ENCODE measurements at regions not wholly inside any gene's neighbourhood (a gene's known extent, or its start where the extent isn't known, plus 50 kb on each side); places are given as distances from the start of the nearest gene placed in this dataset.

DNA sequence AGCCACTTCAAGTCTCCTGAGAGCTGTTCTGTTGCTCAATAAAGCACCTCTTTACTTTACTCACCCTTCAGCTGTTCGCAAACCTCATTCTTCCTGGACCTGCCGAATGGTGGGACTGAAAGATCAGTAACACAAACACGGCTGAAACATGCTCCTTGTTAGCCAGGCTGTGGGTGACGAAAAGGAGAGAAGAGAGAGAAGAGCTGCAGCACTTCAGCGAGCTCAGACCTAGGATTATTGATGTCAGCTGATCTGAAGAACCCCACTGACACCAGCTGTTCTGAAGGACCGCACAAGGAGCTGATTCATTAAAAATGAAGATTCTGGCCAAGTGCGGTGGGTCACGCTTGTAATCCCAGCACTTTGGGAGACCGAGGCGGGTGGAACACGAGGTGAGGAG lies 2020.0 kb upstream of the ADGRL3 start:
- Mint-ChIP-seq H3K27ac (ENCODE audit: unreplicated experiment) (no peak overlapping the region), H3K27me3 (ENCODE audit: low read depth, unreplicated experiment) (no peaks in the 10 kb centered on the region), H3K36me3 (ENCODE audit: low read depth, unreplicated experiment) (no peaks in the 10 kb centered on the region), H3K9me3 (ENCODE audit: unreplicated experiment) (no peaks in the 10 kb centered on the region), H3K4me1 (ENCODE audit: low read depth, unreplicated experiment) (no peaks in the 10 kb centered on the region), H3K4me3 (ENCODE audit: unreplicated experiment) (no peak overlapping the region)
- H3K36me3 ChIP-seq (ENCODE audit: insufficient read depth, low read length): no peaks in the 10 kb centered on the region
- no peaks in the 10 kb centered on the region for H3K4me1 ChIP-seq (ENCODE audit: insufficient read depth, low read length)
- no peaks in the 10 kb centered on the region for H3K27me3 ChIP-seq (ENCODE audit: insufficient read depth, low read length)
- H3K79me2 ChIP-seq (ENCODE audit: insufficient read depth, low read length): no peaks in the 10 kb centered on the region
- H4K20me1 ChIP-seq (ENCODE audit: insufficient read depth, low read length): no peaks in the 10 kb centered on the region
- no peak for TF ChIP-seq EZH2 (IDR thresholded peaks at IDR 0.05; ENCODE audit: insufficient read depth, low read length)
- TF ChIP-seq, protein P1, sequence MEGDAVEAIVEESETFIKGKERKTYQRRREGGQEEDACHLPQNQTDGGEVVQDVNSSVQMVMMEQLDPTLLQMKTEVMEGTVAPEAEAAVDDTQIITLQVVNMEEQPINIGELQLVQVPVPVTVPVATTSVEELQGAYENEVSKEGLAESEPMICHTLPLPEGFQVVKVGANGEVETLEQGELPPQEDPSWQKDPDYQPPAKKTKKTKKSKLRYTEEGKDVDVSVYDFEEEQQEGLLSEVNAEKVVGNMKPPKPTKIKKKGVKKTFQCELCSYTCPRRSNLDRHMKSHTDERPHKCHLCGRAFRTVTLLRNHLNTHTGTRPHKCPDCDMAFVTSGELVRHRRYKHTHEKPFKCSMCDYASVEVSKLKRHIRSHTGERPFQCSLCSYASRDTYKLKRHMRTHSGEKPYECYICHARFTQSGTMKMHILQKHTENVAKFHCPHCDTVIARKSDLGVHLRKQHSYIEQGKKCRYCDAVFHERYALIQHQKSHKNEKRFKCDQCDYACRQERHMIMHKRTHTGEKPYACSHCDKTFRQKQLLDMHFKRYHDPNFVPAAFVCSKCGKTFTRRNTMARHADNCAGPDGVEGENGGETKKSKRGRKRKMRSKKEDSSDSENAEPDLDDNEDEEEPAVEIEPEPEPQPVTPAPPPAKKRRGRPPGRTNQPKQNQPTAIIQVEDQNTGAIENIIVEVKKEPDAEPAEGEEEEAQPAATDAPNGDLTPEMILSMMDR (IDR thresholded peaks at IDR 0.05; ENCODE audit: insufficient read depth, low read depth, low read length): no peak
- H2AFZ ChIP-seq (ENCODE audit: low read depth, low read length): no peak overlapping the region
- no peak overlapping the region for H3K9ac ChIP-seq (ENCODE audit: low read length)
- H3K9me3 ChIP-seq (ENCODE audit: insufficient read depth, low read depth, low read length): peaks cover 10% of the 10 kb centered on the region
- FAIRE-seq (no peak), DNase-seq (ENCODE audit: low read depth) (no peak)
- no peak overlapping the region for H3K4me2 ChIP-seq (ENCODE audit: low read length)
- no peak overlapping the region for H3K4me3 ChIP-seq (ENCODE audit: insufficient read depth, low read depth, low read length)
- no peak overlapping the region for H3K27ac ChIP-seq (ENCODE audit: low read depth, low read length)

DNA sequence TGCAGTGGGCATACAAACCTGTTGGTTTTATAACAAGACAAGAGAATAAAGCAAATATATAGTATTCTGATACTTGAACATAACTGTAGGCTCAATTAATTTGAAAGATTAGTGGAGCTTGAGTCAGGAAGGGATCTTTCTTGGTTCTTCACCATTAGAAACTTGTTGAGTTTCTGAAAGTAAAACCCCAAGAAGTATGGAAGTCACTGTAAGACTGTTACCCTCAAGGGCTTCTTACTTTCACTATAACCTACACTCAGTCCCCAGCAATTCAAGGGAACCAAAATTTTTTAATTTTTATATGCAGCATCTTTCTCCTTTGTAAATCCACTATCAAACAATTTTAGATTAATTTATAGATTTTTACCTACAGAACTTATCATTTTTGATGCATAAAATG lies 2019.2 kb upstream of the ADGRL3 start:
- H3K36me3 ChIP-seq (ENCODE audit: insufficient read depth, low read length): no peaks in the 10 kb centered on the region
- no peak overlapping the region for H3K9ac ChIP-seq (ENCODE audit: low read length)
- no peaks in the 10 kb centered on the region for H3K4me1 ChIP-seq (ENCODE audit: insufficient read depth, low read length)
- no peak overlapping the region for H3K27ac Mint-ChIP-seq (ENCODE audit: unreplicated experiment)
- H4K20me1 ChIP-seq (ENCODE audit: insufficient read depth, low read length): no peaks in the 10 kb centered on the region
- peaks cover 10% of the 10 kb centered on the region for H3K9me3 ChIP-seq (ENCODE audit: insufficient read depth, low read depth, low read length)
- H2AFZ ChIP-seq (ENCODE audit: low read depth, low read length): no peak overlapping the region
- TF ChIP-seq EZH2 (IDR thresholded peaks at IDR 0.05; ENCODE audit: insufficient read depth, low read length): no peak
- TF ChIP-seq, protein P1 (IDR thresholded peaks at IDR 0.05; ENCODE audit: insufficient read depth, low read depth, low read length): no peak
- H3K36me3 Mint-ChIP-seq (ENCODE audit: low read depth, unreplicated experiment): no peaks in the 10 kb centered on the region
- FAIRE-seq: no peak
- H3K4me2 ChIP-seq (ENCODE audit: low read length): no peak overlapping the region
- H3K79me2 ChIP-seq (ENCODE audit: insufficient read depth, low read length): no peaks in the 10 kb centered on the region
- H3K27me3 Mint-ChIP-seq (ENCODE audit: low read depth, unreplicated experiment): no peaks in the 10 kb centered on the region
- H3K4me1 Mint-ChIP-seq (ENCODE audit: low read depth, unreplicated experiment): no peaks in the 10 kb centered on the region
- H3K27me3 ChIP-seq (ENCODE audit: insufficient read depth, low read length): no peaks in the 10 kb centered on the region
- no peaks in the 10 kb centered on the region for H3K9me3 Mint-ChIP-seq (ENCODE audit: unreplicated experiment)
- no peak overlapping the region for H3K27ac ChIP-seq (ENCODE audit: low read depth, low read length)
- no peak overlapping the region for H3K4me3 Mint-ChIP-seq (ENCODE audit: unreplicated experiment)
- no peak overlapping the region for H3K4me3 ChIP-seq (ENCODE audit: insufficient read depth, low read depth, low read length)
- no peak for DNase-seq (ENCODE audit: low read depth)

DNA sequence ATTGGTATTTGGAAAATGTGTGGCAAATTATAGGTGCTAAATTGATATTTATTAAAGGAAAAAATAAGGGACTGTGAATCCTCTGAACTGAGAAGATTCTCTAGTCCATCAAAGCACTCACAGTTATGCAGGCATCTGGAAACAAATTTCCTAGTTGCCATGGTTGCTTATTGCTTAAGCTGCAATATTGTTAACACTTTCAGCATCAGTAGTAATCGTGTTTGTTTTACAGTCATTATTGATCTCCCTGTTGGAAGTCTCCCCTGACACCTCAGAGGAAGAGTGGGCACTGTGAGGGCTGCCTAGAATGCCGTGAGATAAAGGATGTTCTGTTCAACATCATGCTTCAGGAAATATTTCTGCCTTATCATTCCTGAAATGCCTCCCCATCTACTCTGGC lies 2004.3 kb upstream of the ADGRL3 start:
- Mint-ChIP-seq H3K4me3 (ENCODE audit: unreplicated experiment) (no peak overlapping the region), H3K36me3 (ENCODE audit: low read depth, unreplicated experiment) (no peaks in the 10 kb centered on the region), H3K27ac (ENCODE audit: unreplicated experiment) (no peak overlapping the region), H3K4me1 (ENCODE audit: low read depth, unreplicated experiment) (peaks cover 5% of the 10 kb centered on the region), H3K27me3 (ENCODE audit: low read depth, unreplicated experiment) (no peaks in the 10 kb centered on the region), H3K9me3 (ENCODE audit: unreplicated experiment) (no peaks in the 10 kb centered on the region)
- Histone ChIP-seq H3K4me2 (ENCODE audit: low read length) (no peak overlapping the region), H3K4me1 (ENCODE audit: insufficient read depth, low read length) (no peaks in the 10 kb centered on the region), H3K4me3 (ENCODE audit: insufficient read depth, low read depth, low read length) (no peak overlapping the region), H3K79me2 (ENCODE audit: insufficient read depth, low read length) (no peaks in the 10 kb centered on the region), H3K9me3 (ENCODE audit: insufficient read depth, low read depth, low read length) (no peaks in the 10 kb centered on the region), H2AFZ (ENCODE audit: low read depth, low read length) (no peak overlapping the region), H3K9ac (ENCODE audit: low read length) (no peak overlapping the region), H3K36me3 (ENCODE audit: insufficient read depth, low read length) (no peaks in the 10 kb centered on the region), H3K27ac (ENCODE audit: low read depth, low read length) (no peak overlapping the region), H4K20me1 (ENCODE audit: insufficient read depth, low read length) (no peaks in the 10 kb centered on the region), H3K27me3 (ENCODE audit: insufficient read depth, low read length) (no peaks in the 10 kb centered on the region)
- FAIRE-seq (no peak), DNase-seq (ENCODE audit: low read depth) (no peak)
- TF ChIP-seq, protein P1 (IDR thresholded peaks at IDR 0.05; ENCODE audit: insufficient read depth, low read depth, low read length): no peak
- no peak for TF ChIP-seq EZH2 (IDR thresholded peaks at IDR 0.05; ENCODE audit: insufficient read depth, low read length)

All from astrocyte (in vitro differentiated cells and primary cell).